Suppressor macrophage treated with lipopolysaccharide for 4 hours (primary cell): ENCODE measurements at regions not wholly inside any gene's neighbourhood (a gene's known extent, or its start where the extent isn't known, plus 50 kb on each side); places are given as distances from the start of the nearest gene placed in this dataset.

Experiments used
- DNase-seq: peaks from one replicate; pipeline ENCODE4 v3.0.0-alpha.2; 2020

GRCh38 chr20:39278230-39278788, 316.2 kb downstream of the DHX35 start:
- no peak for DNase-seq

GRCh38 chr20:39277185-39277584, 315.0 kb downstream of the DHX35 start:
- DNase-seq: no peak

- DNase-seq: no peak
Measured at GRCh38 chr20:39270837-39271604, 308.9 kb downstream of the DHX35 start.

GRCh38 chr20:39269493-39270217, 307.5 kb downstream of the DHX35 start:
- DNase-seq: no peak

- DNase-seq: peak; percentile 57
Measured at GRCh38 chr20:39268981-39269461, 306.9 kb downstream of the DHX35 start.

- DNase-seq: no peak
Measured at GRCh38 chr20:39268491-39268951, 306.4 kb downstream of the DHX35 start.

GRCh38 chr20:39266989-39267388, 304.8 kb downstream of the DHX35 start:
- no peak for DNase-seq

GRCh38 chr20:39264506-39265172, 302.5 kb downstream of the DHX35 start:
- DNase-seq: peak; percentile 65

- no peak for DNase-seq
Measured at GRCh38 chr20:39263076-39263475, 300.9 kb downstream of the DHX35 start.

- no peak for DNase-seq
Measured at GRCh38 chr20:39259808-39260207, 297.7 kb downstream of the DHX35 start.

GRCh38 chr20:39259010-39259803, 297.1 kb downstream of the DHX35 start:
- DNase-seq: no peak

- DNase-seq: no peak
Measured at GRCh38 chr20:39258253-39258652, 296.1 kb downstream of the DHX35 start.

- no peak for DNase-seq
Measured at GRCh38 chr20:39253051-39253755, 291.1 kb downstream of the DHX35 start.

GRCh38 chr20:39252035-39252434, 289.9 kb downstream of the DHX35 start:
- DNase-seq: no peak

- DNase-seq: no peak
Measured at GRCh38 chr20:39249798-39250197, 287.7 kb downstream of the DHX35 start.

- no peak for DNase-seq
Measured at GRCh38 chr20:39248862-39249485, 286.8 kb downstream of the DHX35 start.

- DNase-seq: no peak
Measured at GRCh38 chr20:39248171-39248861, 286.2 kb downstream of the DHX35 start.

- no peak for DNase-seq
Measured at GRCh38 chr20:39246436-39246835, 284.3 kb downstream of the DHX35 start.

- DNase-seq: no peak
Measured at GRCh38 chr20:39245685-39246311, 283.7 kb downstream of the DHX35 start.

GRCh38 chr20:39243962-39244361, 281.8 kb downstream of the DHX35 start:
- no peak for DNase-seq
